ENCODE measurements at regions not wholly inside any gene's neighbourhood (a gene's known extent, or its start where the extent isn't known, plus 50 kb on each side); places are given as distances from the start of the nearest gene placed in this dataset.

DNA sequence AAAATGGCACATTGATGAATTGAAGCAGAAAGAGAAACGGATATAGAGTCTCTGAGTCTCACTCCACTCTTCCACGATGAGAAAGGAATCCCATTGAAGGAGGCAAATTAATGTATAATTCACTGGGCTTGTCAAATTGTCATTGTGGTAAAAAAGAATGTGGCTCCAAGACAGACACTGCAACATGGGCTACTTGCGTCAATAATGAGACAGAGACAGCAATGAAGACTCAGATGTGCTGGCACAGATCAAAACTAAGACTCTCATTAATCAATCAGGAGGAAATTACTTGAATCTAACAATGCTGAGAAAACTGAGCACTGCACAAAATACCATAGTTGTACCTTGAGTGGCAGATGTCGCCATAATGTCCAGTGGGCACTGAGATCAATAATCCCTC, 1485.5 kb downstream of the TECRL start:
- TF ChIP-seq POLR2A (IDR thresholded peaks at IDR 0.05; ENCODE audit: low read length), result no peak
- TF ChIP-seq GATA1 (IDR thresholded peaks at IDR 0.05; ENCODE audit: low read depth, low read length), result no peak

Data from erythroblast (primary cell).